PC-3 (cell line): ENCODE measurements at regions not wholly inside any gene's neighbourhood (a gene's known extent, or its start where the extent isn't known, plus 50 kb on each side); places are given as distances from the start of the nearest gene placed in this dataset.

Source experiments
- ATAC-seq: fragments of 200-7000 bp; cut with Tn5 transposase; 2 replicates; pipeline ENCODE4 v1.9.1; 2020; ENCODE audit warnings: mild to moderate bottlenecking, moderate library complexity
- BruUV-seq: library from RNA; stranded (reverse); fragments of 400-500 nt; replicated peaks from 2 replicates; lab custom pipeline; 2021; lab: Mats Ljungman, UMichigan
- CTCF ChIA-PET: fragments of 300-600 bp; sonication (Branson Sonifier 250); formaldehyde crosslinking; loops from one replicate; lab custom pipeline; 2022; ENCODE audit warnings: antibody characterized with exemption; lab: Charles Lee
- POLR2A ChIA-PET: fragments of 300-600 bp; sonication (Branson Sonifier 250); formaldehyde crosslinking; loops from one replicate; lab custom pipeline; 2022; ENCODE audit warnings: antibody characterized with exemption; ENCODE audit not compliant: unreplicated experiment; lab: Charles Lee
- DNase-seq: peaks from one replicate; pipeline ENCODE4 v3.0.0-alpha.2; 2015
- H2AFZ ChIP-seq: fragments of 300-600 bp; sonication (generic); 2 replicates; pipeline ENCODE4 v1.6.0; 2016; ENCODE audit warnings: antibody characterized with exemption, low read length
- H3F3A ChIP-seq: fragments of 300-600 bp; sonication (generic); one replicate; pipeline ENCODE4 v1.6.0; 2017; ENCODE audit warnings: antibody characterized with exemption, low read length, control low read depth, mild to moderate bottlenecking; ENCODE audit not compliant: unreplicated experiment
- H3K27ac ChIP-seq: fragments of 300-600 bp; sonication (generic); 2 replicates; pipeline ENCODE4 v1.5.1; 2016; ENCODE audit warnings: mild to moderate bottlenecking, low read length
- H3K27me3 ChIP-seq: fragments of 300-600 bp; sonication (generic); 2 replicates; pipeline ENCODE4 v1.6.1; 2016; ENCODE audit warnings: low read length, mixed read lengths
- H3K36me3 ChIP-seq: fragments of 300-600 bp; sonication (generic); 2 replicates; pipeline ENCODE4 v1.6.1; 2016; ENCODE audit warnings: low read depth, mixed run types, low read length, mixed read lengths
- H3K4me1 ChIP-seq: fragments of 300-600 bp; sonication (generic); 2 replicates; pipeline ENCODE4 v1.5.1; 2016; ENCODE audit warnings: low read length; ENCODE audit not compliant: insufficient read depth
- H3K4me2 ChIP-seq: fragments of 300-600 bp; sonication (generic); 2 replicates; pipeline ENCODE4 v1.6.0; 2016; ENCODE audit warnings: low read length
- H3K4me3 ChIP-seq: fragments of 300-600 bp; sonication (generic); 2 replicates; pipeline ENCODE4 v1.5.1; 2016; ENCODE audit warnings: mild to moderate bottlenecking, low read length, mixed read lengths
- H3K79me2 ChIP-seq: fragments of 300-600 bp; sonication (generic); 2 replicates; pipeline ENCODE4 v1.6.1; 2017; ENCODE audit warnings: low read length, mixed read lengths
- H3K9ac ChIP-seq: fragments of 300-600 bp; sonication (generic); 2 replicates; pipeline ENCODE4 v1.6.0; 2016; ENCODE audit warnings: mild to moderate bottlenecking, low read length
- H3K9me2 ChIP-seq: fragments of 300-600 bp; sonication (generic); replicated peaks from 2 replicates; pipeline ENCODE4 v1.6.1; 2016; ENCODE audit warnings: mixed run types, low read length, mixed read lengths
- H3K9me3 ChIP-seq: fragments of 300-600 bp; sonication (generic); 2 replicates; pipeline ENCODE4 v1.6.1; 2016; ENCODE audit warnings: low read length, mixed read lengths
- H4K20me1 ChIP-seq: fragments of 300-600 bp; sonication (generic); 2 replicates; pipeline ENCODE4 v1.6.1; 2016; ENCODE audit warnings: low read length, mixed read lengths
- CTCF ChIP-seq: fragments of 300-600 bp; sonication (generic); conservative IDR thresholded peaks from 2 replicates; pipeline ENCODE4 v1.5.1; 2017; ENCODE audit warnings: antibody characterized with exemption, low read depth, mild to moderate bottlenecking, low read length
- EZH2 ChIP-seq: fragments of 300-600 bp; sonication (generic); IDR thresholded peaks from one replicate; pipeline ENCODE4 v1.6.1; 2017; ENCODE audit warnings: antibody characterized with exemption, mild to moderate bottlenecking, low read length; ENCODE audit not compliant: unreplicated experiment
- EZH2phosphoT487 ChIP-seq: fragments of 300-600 bp; sonication (generic); IDR thresholded peaks from 2 replicates; pipeline ENCODE4 v1.6.1; 2018; ENCODE audit warnings: mild to moderate bottlenecking, antibody characterized with exemption, low read length, borderline replicate concordance
- intact Hi-C: fragments of 100-400 bp; cut with micrococcal nuclease; formaldehyde crosslinking; loops from 2 replicates; pipeline ENCODE4 v1.9.0; 2023

- no peaks in the 10 kb centered on the region for H3K79me2 ChIP-seq
- no peaks in the 10 kb centered on the region for H3K36me3 ChIP-seq
- TF ChIP-seq EZH2phosphoT487 (no peak), EZH2 (no peak)
- H3K27ac ChIP-seq = no peak overlapping the region
- no peak overlapping the region for H3K9ac ChIP-seq
- ChIA-PET CTCF (no interaction called here), POLR2A (no interaction called here)
- no peaks in the 10 kb centered on the region for H3K9me3 ChIP-seq
- no peak overlapping the region for H3K4me2 ChIP-seq
- H3K4me3 ChIP-seq = no peak overlapping the region
- BruUV-seq = no TSS peak
- no peaks in the 10 kb centered on the region for H3F3A ChIP-seq
- ATAC-seq = no peak
- no peak overlapping the region for H2AFZ ChIP-seq
- H3K4me1 ChIP-seq = no peaks in the 10 kb centered on the region
- intact Hi-C loops = no loop called here
- H3K27me3 ChIP-seq = peaks cover 19% of the 10 kb centered on the region; the same call in 1 of the 2 replicates
- no peaks in the 10 kb centered on the region for H3K9me2 ChIP-seq
- H4K20me1 ChIP-seq = no peaks in the 10 kb centered on the region
- DNase-seq = no peak
Measured at GRCh38 chr9:2934883-2935282, 91.0 kb upstream of the PUM3 start.

GRCh38 chr9:2934241-2934650 lies 90.4 kb upstream of the PUM3 start:
- peaks cover 18% of the 10 kb centered on the region; the same call in 1 of the 2 replicates for H3K27me3 ChIP-seq
- intact Hi-C loops = no loop called here
- H3K4me2 ChIP-seq = no peak overlapping the region
- BruUV-seq = no TSS peak
- no peak for ATAC-seq
- H3F3A ChIP-seq = no peaks in the 10 kb centered on the region
- no peaks in the 10 kb centered on the region for H3K9me2 ChIP-seq
- no peaks in the 10 kb centered on the region for H3K9me3 ChIP-seq
- no peak overlapping the region for H2AFZ ChIP-seq
- H3K9ac ChIP-seq = no peak overlapping the region
- no peaks in the 10 kb centered on the region for H4K20me1 ChIP-seq
- POLR2A ChIA-PET = no interaction called here
- no peaks in the 10 kb centered on the region for H3K4me1 ChIP-seq
- no peak overlapping the region for H3K27ac ChIP-seq
- no peak for DNase-seq
- no peaks in the 10 kb centered on the region for H3K79me2 ChIP-seq
- CTCF ChIA-PET = no interaction called here
- H3K4me3 ChIP-seq = no peak overlapping the region
- no peaks in the 10 kb centered on the region for H3K36me3 ChIP-seq
- TF ChIP-seq EZH2phosphoT487 (no peak), CTCF (no peak), EZH2 (no peak)

- no TSS peak for BruUV-seq
- Histone ChIP-seq H3K79me2 (no peaks in the 10 kb centered on the region), H4K20me1 (no peaks in the 10 kb centered on the region), H3K9me2 (no peaks in the 10 kb centered on the region), H3K4me2 (no peak overlapping the region), H3K4me3 (no peak overlapping the region), H3K27ac (no peak overlapping the region), H2AFZ (no peak overlapping the region), H3K36me3 (no peaks in the 10 kb centered on the region), H3K4me1 (no peaks in the 10 kb centered on the region), H3K9me3 (no peaks in the 10 kb centered on the region), H3F3A (no peaks in the 10 kb centered on the region), H3K9ac (no peak overlapping the region), H3K27me3 (peaks cover 17% of the 10 kb centered on the region; the same call in 1 of the 2 replicates)
- no peak for TF ChIP-seq EZH2
- no peak for TF ChIP-seq CTCF
- TF ChIP-seq EZH2phosphoT487 = no peak
- intact Hi-C loops = no loop called here
- no peak for DNase-seq
- ATAC-seq = no peak
- ChIA-PET CTCF (no interaction called here), POLR2A (no interaction called here)
Measured at GRCh38 chr9:2933165-2934095, 89.5 kb upstream of the PUM3 start.
